ENCODE measurements at regions not wholly inside any gene's neighbourhood (a gene's known extent, or its start where the extent isn't known, plus 50 kb on each side); places are given as distances from the start of the nearest gene placed in this dataset.

DNA sequence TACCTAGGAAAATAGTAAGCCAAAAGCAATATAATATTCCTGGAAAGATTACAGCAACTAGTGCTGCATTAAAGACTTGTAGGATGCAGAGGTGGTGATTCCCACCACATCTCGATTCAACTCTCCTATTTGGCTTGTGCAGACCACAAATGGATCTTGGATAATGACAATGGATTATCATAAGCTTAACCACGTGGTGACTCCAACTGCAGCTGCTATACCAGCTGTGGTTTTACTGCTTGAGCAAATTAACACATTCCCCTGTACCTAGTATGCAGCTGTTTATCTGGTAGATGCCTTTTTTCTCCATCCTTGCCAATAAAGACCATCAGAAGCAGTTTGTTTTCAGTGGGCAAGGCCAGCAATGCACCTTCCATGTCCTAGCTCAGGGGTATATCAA, 542.7 kb upstream of the ADGRL4 start:
- TF ChIP-seq, protein P1, sequence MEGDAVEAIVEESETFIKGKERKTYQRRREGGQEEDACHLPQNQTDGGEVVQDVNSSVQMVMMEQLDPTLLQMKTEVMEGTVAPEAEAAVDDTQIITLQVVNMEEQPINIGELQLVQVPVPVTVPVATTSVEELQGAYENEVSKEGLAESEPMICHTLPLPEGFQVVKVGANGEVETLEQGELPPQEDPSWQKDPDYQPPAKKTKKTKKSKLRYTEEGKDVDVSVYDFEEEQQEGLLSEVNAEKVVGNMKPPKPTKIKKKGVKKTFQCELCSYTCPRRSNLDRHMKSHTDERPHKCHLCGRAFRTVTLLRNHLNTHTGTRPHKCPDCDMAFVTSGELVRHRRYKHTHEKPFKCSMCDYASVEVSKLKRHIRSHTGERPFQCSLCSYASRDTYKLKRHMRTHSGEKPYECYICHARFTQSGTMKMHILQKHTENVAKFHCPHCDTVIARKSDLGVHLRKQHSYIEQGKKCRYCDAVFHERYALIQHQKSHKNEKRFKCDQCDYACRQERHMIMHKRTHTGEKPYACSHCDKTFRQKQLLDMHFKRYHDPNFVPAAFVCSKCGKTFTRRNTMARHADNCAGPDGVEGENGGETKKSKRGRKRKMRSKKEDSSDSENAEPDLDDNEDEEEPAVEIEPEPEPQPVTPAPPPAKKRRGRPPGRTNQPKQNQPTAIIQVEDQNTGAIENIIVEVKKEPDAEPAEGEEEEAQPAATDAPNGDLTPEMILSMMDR (IDR thresholded peaks at IDR 0.05): no peak
- TF ChIP-seq ZFX (IDR thresholded peaks at IDR 0.05; ENCODE audit: borderline replicate concordance): no peak
